ENCODE measurements at regions not wholly inside any gene's neighbourhood (a gene's known extent, or its start where the extent isn't known, plus 50 kb on each side); places are given as distances from the start of the nearest gene placed in this dataset.

GRCh38 chr2:222993920-222994650 lies 57.9 kb upstream of the KCNE4 start:
- TF ChIP-seq CTCF (IDR thresholded peaks at IDR 0.05; ENCODE audit: low read depth, low read length), result no peak

DNA sequence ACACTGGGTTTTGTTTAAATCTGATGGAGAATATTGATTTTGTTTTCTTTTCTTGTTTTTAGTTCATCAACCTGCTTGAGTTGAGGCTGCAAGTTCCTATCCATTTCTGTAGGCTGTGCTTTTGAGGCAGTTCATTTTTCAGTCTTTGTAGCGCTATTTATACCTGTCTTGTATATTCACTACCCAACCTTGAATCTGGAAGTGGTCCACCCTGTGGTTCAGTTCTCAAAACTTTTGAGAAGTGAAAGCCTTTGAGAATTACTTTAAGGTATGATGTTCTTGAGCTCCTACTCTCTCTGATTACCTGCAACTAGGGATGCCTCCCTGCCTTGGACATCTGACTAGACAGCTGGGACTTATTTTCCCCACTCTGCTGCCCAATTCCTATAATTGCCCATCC lies 53.5 kb upstream of the KCNE4 start:
- TF ChIP-seq CTCF (IDR thresholded peaks at IDR 0.05; ENCODE audit: low read depth, low read length), result no peak
- no peak for DNase-seq (ENCODE audit: extremely low read depth, low read depth)

More at GRCh38 chr2:222993920-222994650, 57.9 kb upstream of the KCNE4 start:
- peak; percentile 94 for DNase-seq (ENCODE audit: extremely low read depth, low read depth)

GRCh38 chr2:223000872-223001796 lies 50.9 kb upstream of the KCNE4 start:
- DNase-seq (ENCODE audit: extremely low read depth, low read depth), result no peak
- no peak for TF ChIP-seq CTCF (IDR thresholded peaks at IDR 0.05; ENCODE audit: low read depth, low read length)

DNA sequence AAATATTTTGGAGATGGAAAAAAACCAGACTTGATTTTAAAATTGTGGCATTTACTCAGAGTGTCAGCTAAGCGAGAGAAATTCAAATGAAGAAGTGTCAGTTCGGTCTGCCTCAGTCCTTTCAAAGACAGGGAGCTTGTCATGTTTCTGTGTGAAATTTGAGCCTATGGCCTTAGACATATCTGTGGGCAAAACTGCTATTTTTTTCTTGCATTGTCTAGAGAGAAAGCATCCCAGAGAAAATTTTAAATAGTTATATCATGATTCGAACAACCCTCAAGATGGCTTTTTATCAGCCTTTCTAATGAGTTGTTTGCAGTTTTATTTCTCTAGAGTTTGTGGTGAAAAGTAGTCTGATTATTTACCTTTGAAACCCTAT lies 50.2 kb upstream of the KCNE4 start:
- TF ChIP-seq CTCF (IDR thresholded peaks at IDR 0.05; ENCODE audit: low read depth, low read length), result no peak
- no peak for DNase-seq (ENCODE audit: extremely low read depth, low read depth)
